ENCODE measurements at regions not wholly inside any gene's neighbourhood (a gene's known extent, or its start where the extent isn't known, plus 50 kb on each side); places are given as distances from the start of the nearest gene placed in this dataset.

DNA sequence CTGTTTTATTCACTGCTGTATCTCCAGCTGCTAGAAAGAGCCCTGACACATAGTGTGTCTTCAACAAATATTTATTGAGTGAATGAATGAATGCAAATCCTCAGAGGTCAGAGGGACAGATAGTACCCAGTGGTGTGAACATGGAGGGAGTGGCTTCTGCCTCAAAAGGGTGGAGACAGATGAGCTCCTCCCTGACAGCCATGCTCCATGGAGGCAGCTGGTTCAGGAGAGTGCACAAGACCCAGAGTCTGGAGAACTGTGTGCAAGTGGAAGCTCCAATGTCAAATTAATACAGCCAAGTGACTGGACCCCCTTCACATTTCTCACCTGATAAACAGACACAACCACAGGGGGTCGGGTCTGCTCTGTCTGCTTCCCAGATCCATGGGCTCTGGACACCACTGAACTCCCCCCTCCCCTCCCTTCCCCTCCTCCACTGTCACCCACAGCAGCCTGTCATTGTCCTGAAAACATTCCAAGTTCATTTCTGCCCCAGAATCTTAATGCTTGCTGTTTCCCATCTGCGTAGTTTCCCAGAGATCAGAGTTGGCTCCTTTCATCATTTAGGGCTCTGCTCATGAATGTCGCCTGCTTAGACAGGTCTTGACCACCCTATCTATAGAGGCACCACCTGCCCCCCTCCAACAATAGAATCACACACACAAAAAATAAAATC, 312.9 kb upstream of the PODXL start:
- H3K27me3 ChIP-seq = no peaks in the 10 kb centered on the region
- H3K4me3 ChIP-seq = no peak overlapping the region
- H3K9me3 ChIP-seq = no peaks in the 10 kb centered on the region
- DNase-seq = no peak
- H3K36me3 ChIP-seq = no peaks in the 10 kb centered on the region

DNA sequence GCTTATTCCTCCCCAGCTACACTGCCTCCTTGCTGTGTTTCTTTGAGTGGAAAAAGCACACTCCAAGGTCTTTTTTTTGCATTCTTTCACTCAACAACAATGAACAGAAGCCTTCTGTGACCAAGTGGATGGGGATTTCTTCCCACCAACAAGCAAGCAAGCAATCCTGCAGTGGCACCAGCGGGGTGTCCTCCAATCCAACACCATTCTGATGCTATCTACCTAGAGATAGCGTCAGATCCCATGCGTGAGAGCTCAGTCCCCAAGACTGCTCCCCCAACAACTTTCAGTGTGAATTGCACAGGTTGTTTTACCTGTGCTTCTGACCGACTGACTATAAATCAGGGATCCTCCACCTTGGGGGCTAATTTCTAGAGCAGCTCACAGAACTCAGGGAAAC, 311.0 kb upstream of the PODXL start:
- no peaks in the 10 kb centered on the region for H3K9me3 ChIP-seq
- DNase-seq = no peak
- H3K36me3 ChIP-seq = no peaks in the 10 kb centered on the region
- H3K4me3 ChIP-seq = no peak overlapping the region
- no peaks in the 10 kb centered on the region for H3K27me3 ChIP-seq

DNA sequence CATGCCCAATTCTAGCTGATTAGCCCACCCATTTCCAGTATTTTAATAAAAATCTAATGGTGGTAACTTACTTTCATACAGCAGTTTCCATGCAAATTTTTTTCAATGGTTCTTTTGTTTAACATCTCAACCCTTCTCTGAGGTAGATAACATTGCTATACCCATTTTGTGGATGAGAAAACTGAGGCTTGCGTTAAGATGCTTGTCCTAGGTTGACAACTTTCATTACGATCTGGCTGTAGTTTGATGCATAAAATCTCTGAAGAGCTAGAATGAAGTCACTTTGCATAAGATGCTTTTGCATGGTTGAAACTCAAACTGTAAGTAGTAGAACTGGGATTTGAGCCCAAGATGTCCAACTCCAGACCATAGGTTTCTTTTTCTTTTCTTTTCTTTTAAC, 309.5 kb upstream of the PODXL start:
- DNase-seq = no peak
- no peaks in the 10 kb centered on the region for H3K9me3 ChIP-seq
- no peaks in the 10 kb centered on the region for H3K27me3 ChIP-seq
- H3K36me3 ChIP-seq = no peaks in the 10 kb centered on the region
- no peak overlapping the region for H3K4me3 ChIP-seq

DNA sequence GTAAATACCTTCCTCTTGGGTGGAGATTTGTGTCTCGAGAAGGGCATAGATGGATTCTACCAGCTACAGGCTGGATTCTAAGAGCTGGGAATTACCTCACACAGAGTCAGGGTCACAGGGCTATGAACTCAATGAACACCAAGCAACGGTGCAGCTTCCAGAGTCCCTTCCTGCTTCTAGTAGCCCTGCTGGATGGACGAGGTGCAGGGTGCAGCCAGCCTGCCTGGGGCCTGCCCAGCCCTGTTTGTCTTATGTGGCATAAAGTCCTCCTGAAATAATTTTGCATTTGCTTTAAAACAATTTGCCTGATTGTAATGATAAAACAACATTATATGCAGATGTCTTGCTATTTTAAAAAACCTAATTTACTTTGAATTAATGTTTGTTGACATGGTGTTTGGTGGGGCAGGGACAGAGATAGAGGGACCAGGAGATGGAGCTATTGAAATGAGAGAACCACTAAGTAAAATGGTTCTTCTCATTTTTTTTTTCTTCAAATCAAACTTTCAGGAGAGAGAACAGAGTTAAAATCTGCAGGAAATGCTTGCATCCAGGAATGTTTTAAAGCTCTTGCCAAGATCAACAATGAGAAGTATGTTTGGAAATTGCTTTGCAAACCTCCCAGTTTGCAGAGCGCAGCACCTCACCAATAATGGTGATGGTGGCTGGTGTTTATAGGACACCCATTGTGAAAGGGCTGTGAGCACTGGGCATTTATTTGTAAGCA, 305.4 kb upstream of the PODXL start:
- Histone ChIP-seq H3K36me3 (no peaks in the 10 kb centered on the region), H3K4me3 (no peak overlapping the region), H3K27me3 (no peaks in the 10 kb centered on the region), H3K9me3 (no peaks in the 10 kb centered on the region)
- no peak for DNase-seq

DNA sequence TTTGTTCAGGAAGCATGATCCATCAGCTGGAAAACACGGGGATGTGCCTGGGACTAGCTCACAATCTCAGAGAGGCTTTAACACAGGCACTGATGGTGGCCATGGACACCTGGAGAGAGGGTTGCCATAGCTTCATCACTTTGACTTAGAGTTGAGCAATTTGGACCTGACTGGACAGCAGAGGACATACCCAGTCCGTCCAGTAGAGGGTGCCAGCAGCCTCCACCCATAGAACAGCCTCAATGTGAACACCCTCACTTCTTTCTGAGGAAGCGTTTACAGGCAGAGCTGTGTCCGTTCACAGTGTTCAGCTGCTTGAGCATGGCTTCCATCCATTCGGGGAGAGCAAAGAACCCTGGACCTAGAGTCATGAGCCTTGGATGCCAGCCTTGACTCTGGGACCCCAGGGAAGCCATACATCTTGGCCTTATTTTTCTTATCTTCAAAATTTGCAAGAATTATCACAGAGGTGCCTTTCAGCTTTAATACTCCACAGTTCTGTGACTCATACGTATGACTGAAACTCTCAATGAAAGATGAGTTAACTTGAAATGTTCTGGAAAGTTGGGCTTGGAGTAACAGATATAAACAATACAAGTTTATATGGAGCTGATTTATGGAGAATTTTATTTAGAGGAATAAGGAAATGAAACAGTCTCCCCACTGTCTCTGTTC, 302.9 kb upstream of the PODXL start:
- DNase-seq = peak; percentile 55
- H3K9me3 ChIP-seq = no peaks in the 10 kb centered on the region
- H3K36me3 ChIP-seq = no peaks in the 10 kb centered on the region
- no peak overlapping the region for H3K4me3 ChIP-seq
- H3K27me3 ChIP-seq = no peaks in the 10 kb centered on the region

DNA sequence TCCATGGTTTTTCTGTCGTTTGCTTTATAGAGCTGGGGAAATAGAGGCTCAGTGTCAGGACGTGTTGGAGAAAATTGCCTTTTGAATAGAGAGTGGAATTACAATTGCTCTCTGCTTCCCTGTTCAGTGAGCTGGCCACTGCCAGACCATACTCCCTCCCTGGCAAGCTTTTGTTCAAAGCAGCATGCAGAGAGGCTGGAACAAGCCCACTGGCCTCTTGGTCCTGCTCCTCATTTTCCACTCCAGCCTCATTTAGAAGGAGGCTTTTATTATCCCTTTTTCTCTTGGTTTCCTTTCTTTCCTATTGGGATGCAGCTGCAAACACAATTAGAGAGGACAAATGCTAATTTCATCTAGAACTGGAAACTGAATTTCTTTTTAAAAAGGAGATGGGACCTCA, 302.2 kb upstream of the PODXL start:
- H3K4me3 ChIP-seq = no peak overlapping the region
- no peaks in the 10 kb centered on the region for H3K36me3 ChIP-seq
- H3K9me3 ChIP-seq = no peaks in the 10 kb centered on the region
- DNase-seq = no peak
- no peaks in the 10 kb centered on the region for H3K27me3 ChIP-seq

DNA sequence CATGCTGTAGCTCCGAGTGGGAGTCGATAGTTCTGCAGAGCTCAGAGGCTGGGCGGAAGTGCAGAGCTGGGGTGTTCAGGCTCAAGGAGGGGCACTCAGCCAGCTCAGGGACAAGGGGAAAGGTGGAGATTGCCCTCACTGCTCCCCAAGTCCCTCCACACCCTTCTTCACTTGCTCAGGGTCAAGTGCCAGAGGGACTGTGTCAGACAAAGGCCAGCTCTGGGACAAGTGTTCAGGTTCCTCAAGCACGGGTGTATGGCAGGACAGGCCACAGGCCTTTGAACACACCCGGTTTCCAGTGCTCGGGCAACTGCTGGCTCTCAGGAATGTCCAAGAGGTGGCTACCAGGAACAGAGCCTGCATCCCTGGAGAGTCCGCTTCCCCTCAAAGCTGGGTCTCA, 293.0 kb upstream of the PODXL start:
- H3K27me3 ChIP-seq = no peaks in the 10 kb centered on the region
- H3K4me3 ChIP-seq = no peak overlapping the region
- no peaks in the 10 kb centered on the region for H3K9me3 ChIP-seq
- H3K36me3 ChIP-seq = no peaks in the 10 kb centered on the region
- DNase-seq = no peak

DNA sequence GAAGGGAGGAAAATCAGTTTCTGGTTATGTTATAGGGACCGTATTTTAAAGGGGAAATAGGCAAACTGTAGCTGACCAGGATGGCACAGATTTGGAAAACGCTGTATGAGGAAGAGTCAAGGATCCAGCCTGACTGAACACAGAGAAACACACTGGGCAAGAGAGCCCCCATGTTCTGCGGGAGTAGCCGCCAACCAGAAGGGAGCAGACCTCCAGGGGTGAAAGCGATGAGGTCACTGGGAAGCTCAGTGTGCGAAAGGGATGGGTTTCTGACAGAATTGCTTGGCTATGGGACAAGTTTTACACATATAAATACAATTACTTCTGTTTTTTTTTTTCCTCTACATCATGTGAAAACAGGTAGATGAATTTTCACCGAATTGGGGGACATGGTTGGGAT, 291.6 kb upstream of the PODXL start:
- Histone ChIP-seq H3K4me3 (no peak overlapping the region), H3K9me3 (no peaks in the 10 kb centered on the region), H3K36me3 (no peaks in the 10 kb centered on the region), H3K27me3 (no peaks in the 10 kb centered on the region)
- no peak for DNase-seq

DNA sequence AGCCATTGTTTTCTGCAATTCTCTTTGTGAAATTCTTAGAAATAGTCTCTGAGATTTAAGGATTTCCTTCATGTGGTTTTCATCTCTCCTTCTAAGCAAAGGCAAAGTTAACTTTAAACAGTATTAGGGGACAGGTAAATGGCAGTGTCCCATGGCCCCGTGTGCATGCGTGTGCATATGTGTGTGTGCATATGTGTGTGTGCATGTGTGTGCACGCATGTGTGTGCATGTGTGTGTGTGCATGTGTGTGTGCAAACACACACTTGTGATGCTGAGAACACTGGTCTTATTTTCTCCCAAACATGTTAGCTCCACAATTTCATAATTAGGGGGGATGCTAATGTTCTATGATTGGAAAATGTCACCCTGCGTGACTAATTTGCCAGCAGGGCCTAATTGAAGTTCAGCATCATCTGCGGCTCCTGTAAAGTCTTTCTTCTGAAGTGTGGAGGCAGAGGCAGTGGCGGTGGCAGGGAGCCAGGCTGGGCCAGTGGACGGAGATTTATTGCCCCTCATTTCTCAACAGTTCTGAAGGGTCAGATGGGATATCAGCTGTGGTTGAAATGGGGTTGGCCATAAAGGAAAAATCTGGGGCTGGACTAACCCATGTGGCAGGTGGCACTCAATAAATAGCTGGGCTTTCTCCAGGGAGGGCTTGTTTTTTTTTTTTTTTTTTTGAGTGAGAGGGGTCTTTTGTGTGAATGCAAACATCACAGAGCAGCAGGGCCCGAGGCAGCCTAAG, 289.3 kb upstream of the PODXL start:
- no peaks in the 10 kb centered on the region for H3K36me3 ChIP-seq
- no peak for DNase-seq
- H3K9me3 ChIP-seq = no peaks in the 10 kb centered on the region
- no peaks in the 10 kb centered on the region for H3K27me3 ChIP-seq
- no peak overlapping the region for H3K4me3 ChIP-seq

DNA sequence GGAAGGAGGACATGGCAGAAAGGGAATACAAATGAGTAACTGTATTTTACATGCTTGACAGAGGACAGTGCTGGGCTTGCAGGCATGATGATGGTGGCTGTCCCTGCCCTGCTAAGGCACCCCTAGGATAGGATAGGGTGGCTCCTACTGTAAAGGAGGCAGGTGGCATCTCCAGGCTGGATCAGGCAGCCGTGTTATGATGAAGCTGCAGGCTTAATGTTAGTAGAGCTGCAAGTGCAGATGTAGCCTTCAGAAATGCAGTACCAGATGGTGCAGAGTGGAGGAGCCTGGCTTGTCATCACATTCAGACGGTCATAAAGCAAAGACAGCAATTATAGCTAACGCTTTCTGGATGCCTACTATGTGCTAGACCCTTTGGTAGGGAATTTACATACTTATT, 287.9 kb upstream of the PODXL start:
- H3K36me3 ChIP-seq = no peaks in the 10 kb centered on the region
- no peaks in the 10 kb centered on the region for H3K27me3 ChIP-seq
- no peak overlapping the region for H3K4me3 ChIP-seq
- no peaks in the 10 kb centered on the region for H3K9me3 ChIP-seq
- DNase-seq = no peak

DNA sequence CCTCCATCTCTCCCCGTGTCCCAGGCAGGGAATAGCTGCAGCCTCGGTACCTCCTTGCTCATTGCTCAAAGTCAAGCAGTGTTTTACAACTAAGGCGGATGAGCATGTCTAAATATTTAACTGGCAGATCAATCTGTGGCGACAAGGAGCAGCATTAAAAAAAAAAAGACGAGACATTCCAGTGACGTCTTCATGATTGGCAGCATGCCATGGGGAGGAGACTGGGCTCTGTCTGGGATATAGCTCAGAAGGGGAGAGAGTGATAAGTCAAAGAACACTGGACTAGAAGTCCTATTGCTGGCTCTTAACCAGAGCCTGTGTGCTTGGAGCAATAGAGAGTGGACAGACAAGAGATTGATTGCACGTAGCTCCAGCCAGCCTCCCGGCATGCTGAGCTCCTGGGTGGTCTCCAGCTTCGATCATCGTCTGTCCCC, 287.5 kb upstream of the PODXL start:
- H3K9me3 ChIP-seq = no peaks in the 10 kb centered on the region
- H3K27me3 ChIP-seq = no peaks in the 10 kb centered on the region
- no peaks in the 10 kb centered on the region for H3K36me3 ChIP-seq
- peak; percentile 19 for DNase-seq
- H3K4me3 ChIP-seq = no peak overlapping the region

DNA sequence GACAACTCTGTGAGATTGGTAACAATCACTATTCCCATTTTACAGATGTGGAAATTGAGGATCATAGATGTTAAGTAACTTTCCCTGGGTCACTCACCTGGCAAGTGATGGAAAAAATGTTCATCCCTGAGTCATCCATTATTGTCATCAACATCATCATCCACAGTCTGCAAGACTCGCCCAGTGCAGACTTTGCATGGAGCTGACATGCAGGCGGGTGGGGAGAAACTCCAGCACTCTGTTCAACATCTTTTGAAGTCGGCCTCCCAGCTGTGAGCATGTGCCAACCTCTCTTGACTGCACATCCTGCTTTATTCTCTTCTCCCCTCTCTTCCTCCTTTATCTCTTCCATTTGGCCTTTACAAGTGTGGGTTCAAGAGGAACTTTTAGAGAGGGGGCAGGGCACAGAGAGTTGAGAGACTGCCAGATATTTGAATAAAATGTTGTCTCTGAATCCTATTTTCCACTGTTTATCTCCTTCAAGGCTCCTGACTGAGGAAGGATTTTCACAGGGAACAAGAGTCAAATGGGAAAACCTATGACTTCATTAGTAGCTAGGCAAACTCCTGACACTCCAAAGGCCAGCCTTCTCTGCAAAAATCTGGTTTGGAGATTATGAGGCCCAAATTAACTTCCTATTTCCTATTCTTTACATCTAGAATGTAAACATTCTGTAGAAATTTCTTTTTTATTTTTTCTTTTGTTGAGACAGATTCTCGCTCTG, 283.7 kb upstream of the PODXL start:
- Histone ChIP-seq H3K9me3 (no peaks in the 10 kb centered on the region), H3K36me3 (no peaks in the 10 kb centered on the region), H3K27me3 (peaks cover 3% of the 10 kb centered on the region; the same call in 1 of the 2 replicates), H3K4me3 (no peak overlapping the region)
- DNase-seq = no peak

DNA sequence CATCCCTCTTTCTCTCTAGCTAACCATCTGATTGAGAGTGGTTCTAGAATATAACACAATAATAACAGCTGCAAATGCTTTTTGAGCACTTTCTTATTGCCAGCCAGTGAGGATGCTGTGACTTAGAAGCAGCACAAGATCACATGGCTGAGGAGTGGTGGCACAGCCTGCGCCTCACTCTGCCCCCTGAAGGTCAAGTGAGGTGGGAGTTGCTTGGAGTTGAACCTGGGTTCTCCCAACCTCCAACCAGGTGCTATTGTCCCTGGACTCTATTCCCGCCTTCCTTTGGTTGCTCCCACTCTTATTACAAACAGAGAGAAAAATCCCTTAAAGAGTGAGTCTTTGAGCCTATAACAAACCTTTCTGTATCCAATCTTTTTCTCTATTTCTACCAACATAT, 280.3 kb upstream of the PODXL start:
- peaks cover 3% of the 10 kb centered on the region; the same call in 1 of the 2 replicates for H3K27me3 ChIP-seq
- no peak for DNase-seq
- H3K4me3 ChIP-seq = no peak overlapping the region
- H3K9me3 ChIP-seq = no peaks in the 10 kb centered on the region
- no peaks in the 10 kb centered on the region for H3K36me3 ChIP-seq

DNA sequence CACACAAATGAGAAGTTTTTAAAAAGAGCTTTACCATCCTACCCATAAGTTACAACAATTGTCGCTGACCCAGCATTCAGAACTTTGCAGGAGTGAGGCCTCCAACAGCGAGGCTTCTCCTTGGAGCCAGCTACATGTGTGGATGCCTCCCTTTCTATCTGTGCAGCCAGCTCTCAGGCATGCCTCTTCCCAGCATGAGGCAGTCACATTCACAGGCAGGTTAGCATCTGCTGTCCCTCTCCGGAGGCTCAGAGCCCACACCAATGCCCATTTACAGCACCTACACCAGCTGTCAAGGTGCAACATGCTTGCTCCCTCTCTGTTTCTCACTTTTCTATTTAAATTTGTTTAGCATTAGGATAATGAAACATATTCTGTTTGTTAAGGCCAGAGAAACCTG, 278.7 kb upstream of the PODXL start:
- Histone ChIP-seq H3K9me3 (no peaks in the 10 kb centered on the region), H3K27me3 (peaks cover 3% of the 10 kb centered on the region; the same call in 1 of the 2 replicates), H3K36me3 (no peaks in the 10 kb centered on the region), H3K4me3 (no peak overlapping the region)
- DNase-seq = no peak

DNA sequence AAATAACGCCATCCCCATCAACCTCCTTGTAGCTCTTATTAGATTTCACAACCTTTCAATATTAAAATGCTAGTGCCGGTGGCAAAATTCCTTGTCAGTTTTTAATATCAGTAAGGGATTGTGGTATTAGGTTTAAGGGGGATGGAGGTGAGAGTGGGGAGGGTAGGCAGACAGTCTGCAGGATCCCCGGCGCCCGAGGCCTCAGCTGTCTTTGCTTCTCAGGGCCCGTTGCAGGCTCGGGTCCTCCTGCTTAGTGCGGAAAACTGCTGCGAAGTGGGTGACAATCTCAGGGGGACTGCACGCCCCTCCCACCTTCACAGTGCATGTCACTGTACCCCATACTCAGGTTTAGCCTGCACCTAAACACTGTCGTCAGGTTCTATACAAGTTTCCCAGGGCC, 274.3 kb upstream of the PODXL start:
- DNase-seq = no peak
- no peaks in the 10 kb centered on the region for H3K36me3 ChIP-seq
- no peaks in the 10 kb centered on the region for H3K9me3 ChIP-seq
- H3K27me3 ChIP-seq = no peaks in the 10 kb centered on the region
- H3K4me3 ChIP-seq = no peak overlapping the region

DNA sequence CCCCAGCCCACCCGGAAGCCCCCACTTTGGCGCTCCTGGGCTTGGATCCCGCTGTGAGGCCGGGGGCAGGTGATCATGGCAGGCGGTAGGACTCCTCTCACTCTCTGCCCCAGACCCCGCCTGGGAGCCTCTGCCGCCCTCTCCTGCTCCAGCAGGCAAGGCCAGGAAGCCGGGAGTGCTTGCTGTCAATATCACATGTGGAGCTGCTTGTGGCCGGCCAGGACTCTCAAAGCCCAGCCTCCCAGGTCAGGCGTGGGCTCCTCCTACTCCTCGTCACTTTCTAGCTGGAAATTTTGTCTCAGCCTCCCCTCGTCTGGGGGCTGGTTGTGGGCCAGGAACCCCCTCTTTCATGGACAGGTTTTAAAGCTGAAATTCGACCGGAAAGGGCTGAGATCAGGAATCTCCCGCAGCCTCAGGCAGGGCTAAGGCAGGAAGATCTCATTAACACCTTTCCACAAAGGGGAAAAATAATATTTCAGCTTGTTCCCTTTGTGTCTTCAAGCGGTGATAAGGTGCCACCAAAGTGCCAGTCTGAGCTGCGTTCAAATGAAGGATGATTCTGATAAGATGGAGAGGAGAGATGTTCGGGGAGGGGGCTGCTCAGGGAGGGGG, 273.6 kb upstream of the PODXL start:
- DNase-seq = no peak

More for the DNA sequence above, 273.6 kb upstream of the PODXL start:
- Histone ChIP-seq H3K36me3 (no peaks in the 10 kb centered on the region), H3K27me3 (no peaks in the 10 kb centered on the region), H3K4me3 (no peak overlapping the region), H3K9me3 (no peaks in the 10 kb centered on the region)
